ENCODE measurements at regions not wholly inside any gene's neighbourhood (a gene's known extent, or its start where the extent isn't known, plus 50 kb on each side); places are given as distances from the start of the nearest gene placed in this dataset.

DNA sequence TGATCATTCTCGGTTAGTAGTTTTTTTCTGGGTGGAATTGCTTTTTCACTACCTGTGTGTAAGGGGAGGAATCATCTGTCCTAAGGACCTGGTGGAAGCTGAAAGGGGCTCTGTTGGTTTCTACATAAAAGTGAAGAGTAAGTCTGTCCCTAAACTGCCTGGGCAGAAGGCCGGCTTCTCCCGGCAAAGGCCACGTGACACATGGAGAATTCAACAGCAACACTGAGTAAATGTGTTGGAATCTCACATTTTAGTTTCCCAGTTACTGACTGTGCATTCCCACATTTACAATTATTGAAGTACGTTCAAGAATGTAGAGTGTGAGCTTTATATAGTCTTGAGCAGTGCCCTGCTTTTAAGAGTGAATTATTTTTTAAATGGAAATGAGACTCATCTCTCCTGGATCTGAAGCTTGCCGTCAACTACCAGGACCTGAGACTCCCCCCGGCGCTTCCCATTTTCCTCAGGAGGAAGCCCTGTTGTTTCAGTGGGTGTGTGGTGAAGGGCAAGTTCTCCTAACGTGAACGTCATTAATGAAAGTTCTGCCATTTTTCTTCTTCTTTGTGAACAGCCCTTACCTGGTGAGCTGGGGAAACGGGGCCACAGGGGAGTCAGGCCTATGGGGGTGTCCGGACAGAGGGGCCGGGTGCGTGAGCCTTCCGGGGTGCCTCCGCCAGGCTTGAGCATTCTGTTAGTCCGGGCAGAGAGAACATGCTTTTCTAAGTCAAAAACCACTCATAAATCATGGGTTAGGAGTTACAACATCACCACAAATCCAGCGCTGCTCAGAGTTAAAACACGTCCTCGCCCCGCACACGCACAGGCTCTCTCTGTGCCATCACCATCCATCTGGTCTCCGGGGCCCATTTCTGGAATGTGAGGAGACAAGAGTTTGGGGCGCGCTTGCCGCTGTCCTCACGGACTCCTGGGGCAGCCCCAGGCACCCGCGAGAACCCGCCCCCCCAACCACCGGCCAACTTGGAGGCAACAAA, 56.6 kb upstream of the SMOC2 start:
- DNase-seq, result no peak

DNA sequence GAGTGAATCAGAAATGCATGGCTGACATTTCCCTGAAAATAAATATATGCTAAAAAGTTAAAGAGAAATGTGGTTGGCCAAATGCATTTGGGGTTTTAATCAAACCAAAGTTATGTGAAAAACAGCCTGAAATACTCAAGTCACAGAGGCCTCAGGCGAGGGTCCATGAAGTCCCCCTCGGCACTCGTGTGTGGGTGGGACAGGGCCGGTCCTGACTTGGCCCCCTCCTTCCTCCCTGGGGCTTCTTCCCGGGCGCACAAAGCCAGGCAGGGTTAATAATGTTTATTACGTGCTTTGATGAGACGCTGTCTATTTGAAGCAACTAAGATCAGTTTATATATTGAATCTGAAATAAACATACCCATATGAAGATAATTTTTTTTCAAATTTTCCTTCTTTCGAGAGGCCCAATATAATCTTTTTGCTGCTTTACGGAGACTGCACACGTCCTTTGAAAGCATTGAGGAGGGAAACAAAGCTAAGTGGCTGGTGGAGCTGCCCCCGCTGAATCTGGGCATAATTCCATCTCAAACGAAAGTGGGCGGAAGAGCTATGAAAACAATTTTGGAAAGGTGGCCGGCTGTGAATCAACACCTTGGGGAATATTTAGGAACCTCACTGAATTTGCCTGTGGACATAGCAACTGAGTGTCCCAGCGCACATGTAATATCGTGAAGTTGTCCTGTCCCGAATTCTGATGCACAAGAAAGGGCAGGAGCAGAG, 55.8 kb upstream of the SMOC2 start:
- no peak for DNase-seq

- DNase-seq, result no peak
These were observed 54.9 kb upstream of the SMOC2 start for GRCh38 chr6:168385858-168386735.

DNA sequence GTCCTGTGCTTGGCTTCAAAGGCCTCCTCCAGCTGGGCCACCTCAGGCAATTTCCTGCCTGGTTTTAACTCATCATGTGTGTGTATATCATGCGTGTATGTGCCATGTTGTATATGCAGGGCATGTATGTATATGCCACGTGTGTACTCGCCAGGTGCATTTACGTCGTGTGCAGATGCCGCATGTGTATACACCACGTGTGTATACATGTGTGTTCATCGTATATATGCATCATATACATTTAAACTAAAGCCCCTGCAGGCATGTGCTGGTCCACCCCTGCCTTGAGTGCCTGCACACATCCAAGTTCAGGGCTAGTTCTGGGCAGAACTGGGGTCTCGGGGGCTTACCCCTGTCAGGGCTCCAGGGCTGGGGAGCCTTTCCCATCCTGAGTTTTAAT, 54.0 kb upstream of the SMOC2 start:
- DNase-seq, result no peak

- DNase-seq, result no peak
These were observed 53.6 kb upstream of the SMOC2 start for GRCh38 chr6:168387426-168387825.

- DNase-seq, result no peak
These were observed 53.1 kb upstream of the SMOC2 start for GRCh38 chr6:168387911-168388310.

- no peak for DNase-seq
These were observed 52.0 kb upstream of the SMOC2 start for GRCh38 chr6:168388641-168389633.

GRCh38 chr6:168390749-168391420, 50.1 kb upstream of the SMOC2 start:
- no peak for DNase-seq
